ENCODE measurements at regions not wholly inside any gene's neighbourhood (a gene's known extent, or its start where the extent isn't known, plus 50 kb on each side); places are given as distances from the start of the nearest gene placed in this dataset.

- TF ChIP-seq CREB1 (IDR thresholded peaks at IDR 0.05; ENCODE audit: low read depth) (no peak), MAX (IDR thresholded peaks at IDR 0.05) (no peak), TEAD4 (IDR thresholded peaks at IDR 0.05) (no peak), EP300 (IDR thresholded peaks at IDR 0.05; ENCODE audit: borderline replicate concordance) (no peak), REST (IDR thresholded peaks at IDR 0.05; ENCODE audit: low read depth) (no peak), RAD21 (IDR thresholded peaks at IDR 0.05; ENCODE audit: low read depth) (no peak), YY1 (IDR thresholded peaks at IDR 0.05; ENCODE audit: low read depth) (no peak), NFIC (IDR thresholded peaks at IDR 0.05) (no peak), EGR1 (IDR thresholded peaks at IDR 0.05) (no peak), TAF1 (IDR thresholded peaks at IDR 0.05; ENCODE audit: low read depth) (no peak), ZBTB7A (IDR thresholded peaks at IDR 0.05; ENCODE audit: low read depth) (no peak), USF1 (IDR thresholded peaks at IDR 0.05) (no peak), CEBPB (IDR thresholded peaks at IDR 0.05) (no peak)
Measured at GRCh38 chr19:28644169-28644775, 568.7 kb downstream of the UQCRFS1 start.

Measured in Ishikawa (cell line).